ENCODE measurements at regions not wholly inside any gene's neighbourhood (a gene's known extent, or its start where the extent isn't known, plus 50 kb on each side); places are given as distances from the start of the nearest gene placed in this dataset.
"Not testable (repeated sequence)": the region's sequence is repeated elsewhere in the genome, so short reads cannot be mapped to it uniquely, and the experiment has no call there.

DNA sequence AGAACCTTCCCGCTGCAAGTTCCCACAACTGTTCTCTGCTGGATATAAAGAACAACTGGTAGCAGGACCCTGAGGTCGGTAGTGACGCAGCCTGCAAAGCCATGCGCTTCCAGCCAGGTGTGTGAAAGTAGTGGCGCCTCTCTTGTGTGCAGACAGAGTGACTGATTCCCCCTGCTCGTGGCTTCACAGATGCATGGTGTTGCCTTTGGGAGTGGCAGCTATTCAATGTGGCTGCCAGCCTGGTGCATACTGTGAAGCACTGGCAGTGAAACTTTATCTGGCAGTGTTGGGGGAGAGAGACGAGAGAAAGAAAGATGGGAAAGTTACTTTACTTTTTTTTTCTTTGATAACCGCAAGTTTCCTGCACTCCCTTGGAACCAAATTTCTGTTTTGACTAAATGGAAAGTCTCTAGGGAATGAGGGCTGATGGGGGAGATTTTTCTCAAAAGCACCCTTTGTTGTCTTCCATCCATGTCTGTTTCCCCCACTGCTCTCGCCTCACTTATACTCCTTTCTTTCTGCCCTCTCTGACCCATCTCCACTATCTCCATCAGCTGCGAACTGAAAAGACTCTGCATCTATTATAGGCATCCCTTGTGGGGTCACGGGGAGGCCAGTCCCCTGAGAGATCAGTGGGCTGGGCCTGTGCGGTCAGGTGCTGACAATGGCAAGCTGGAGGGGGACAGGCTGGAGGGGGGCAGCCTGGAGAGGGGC lies 90.0 kb upstream of the TNP1 start:
- no peak for DNase-seq

DNA sequence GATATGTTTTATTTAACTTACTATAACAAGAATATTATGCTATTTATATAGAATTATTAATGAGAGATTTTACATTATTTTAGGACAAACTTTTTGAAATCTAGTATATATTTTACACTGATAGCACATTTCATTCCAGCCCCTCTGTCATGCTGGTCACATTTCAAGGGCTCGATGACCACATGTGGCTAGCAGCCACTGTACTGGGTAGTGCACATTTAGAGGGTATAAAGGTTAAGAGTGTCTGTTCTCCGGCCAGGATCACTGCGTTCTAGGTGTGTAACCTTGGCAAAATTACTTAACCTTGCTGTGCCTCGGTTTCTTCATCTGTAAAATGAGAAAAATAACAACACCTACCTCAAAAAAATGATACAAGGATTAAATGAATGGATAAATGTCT lies 87.2 kb upstream of the TNP1 start:
- no peak for DNase-seq

DNA sequence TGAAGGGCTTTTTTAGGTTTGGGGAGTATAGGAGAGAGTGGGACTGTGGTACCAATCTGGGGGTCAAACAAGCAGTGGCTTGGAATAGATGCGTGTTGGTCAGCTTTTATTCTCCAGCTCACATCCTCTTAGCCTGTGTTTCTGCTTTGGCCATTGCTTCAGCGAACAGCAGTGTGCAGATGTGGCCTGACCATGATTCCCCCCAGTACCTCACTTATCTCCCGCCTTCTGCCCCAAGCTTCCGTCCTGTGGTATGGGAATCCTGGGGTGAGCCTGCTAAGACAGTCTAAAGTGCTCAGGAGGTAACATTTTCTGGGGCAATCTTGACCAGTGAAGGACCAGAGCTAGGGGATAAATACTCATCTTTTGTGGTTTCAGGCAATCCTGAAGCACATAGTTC lies 84.9 kb upstream of the TNP1 start:
- DNase-seq = no peak

DNA sequence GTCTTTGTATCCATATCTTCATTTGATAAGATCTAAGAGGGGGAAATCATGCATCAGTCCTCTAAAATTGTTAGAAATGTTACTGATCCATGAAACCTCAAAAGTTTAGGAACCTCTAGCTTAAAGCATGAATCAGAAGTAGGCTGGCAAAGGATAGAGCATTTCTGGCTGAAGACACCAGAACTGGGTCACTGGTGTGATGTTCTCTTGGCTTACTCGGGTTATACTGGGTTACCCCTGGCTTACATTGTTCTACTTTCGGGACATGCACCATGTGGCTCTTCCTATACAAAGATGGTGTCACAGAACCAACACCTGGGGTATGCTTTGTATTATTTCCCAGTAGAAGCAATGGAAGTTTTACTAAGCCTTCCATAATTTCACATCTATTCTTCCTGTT lies 83.2 kb upstream of the TNP1 start:
- DNase-seq = no peak

DNA sequence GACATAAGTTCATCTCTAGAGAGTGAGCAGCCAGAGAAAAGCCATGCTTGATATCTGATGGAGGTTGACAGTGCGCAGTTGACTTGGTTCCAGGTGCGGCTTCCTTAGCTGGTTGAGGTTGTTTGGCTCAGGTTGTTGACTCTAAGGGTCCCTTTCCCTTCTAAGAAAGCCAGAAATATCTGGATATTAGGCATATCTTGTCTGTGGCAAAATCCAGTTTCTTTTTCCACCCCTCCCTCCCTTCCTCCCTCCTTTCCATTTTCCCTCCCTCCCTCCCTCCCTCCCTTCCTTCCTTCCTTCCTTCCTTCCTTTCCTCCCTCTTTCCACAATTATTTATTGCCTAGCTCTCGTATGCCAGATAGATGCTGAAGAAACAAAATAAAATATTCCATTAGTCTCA lies 82.6 kb upstream of the TNP1 start:
- no peak for DNase-seq

DNA sequence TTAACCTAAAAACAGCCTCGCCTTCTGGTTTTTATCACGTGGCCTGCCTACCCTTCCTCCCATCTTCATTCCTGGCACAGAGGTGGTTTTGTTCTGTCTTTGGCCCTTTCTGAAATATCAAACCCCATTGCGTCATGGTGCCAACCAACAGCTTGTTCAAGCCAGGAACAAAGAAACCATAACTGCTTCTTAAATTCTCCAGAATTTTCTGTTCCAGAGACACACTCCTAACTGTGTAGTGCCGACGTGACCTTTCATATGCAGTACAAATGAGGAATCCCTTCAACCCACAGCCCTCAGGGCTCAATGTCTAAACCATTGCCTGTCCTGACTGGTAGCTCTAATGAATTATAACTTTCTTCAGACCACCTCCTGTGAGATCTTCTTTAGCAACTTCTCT lies 82.2 kb upstream of the TNP1 start:
- no peak for DNase-seq

DNA sequence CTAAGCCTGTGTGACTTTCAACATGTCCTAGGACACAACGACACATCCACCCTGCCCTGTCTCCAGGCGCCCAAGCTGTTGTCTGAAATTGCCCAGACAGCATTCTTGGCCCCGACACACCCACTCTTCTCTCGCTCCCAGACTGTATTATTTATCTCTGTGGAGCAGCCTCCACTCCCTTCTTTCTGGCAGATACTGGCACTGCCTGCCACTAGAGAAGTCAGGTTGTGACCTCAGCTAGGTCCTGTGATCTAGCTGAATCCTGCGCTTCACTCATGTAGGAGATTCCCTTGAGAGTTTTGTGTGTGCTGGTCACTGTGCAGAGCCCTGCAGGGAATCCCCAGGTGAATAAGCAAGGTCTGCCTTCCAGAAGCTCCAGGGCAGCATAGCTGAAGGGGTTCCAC lies 77.1 kb upstream of the TNP1 start:
- DNase-seq = no peak

DNA sequence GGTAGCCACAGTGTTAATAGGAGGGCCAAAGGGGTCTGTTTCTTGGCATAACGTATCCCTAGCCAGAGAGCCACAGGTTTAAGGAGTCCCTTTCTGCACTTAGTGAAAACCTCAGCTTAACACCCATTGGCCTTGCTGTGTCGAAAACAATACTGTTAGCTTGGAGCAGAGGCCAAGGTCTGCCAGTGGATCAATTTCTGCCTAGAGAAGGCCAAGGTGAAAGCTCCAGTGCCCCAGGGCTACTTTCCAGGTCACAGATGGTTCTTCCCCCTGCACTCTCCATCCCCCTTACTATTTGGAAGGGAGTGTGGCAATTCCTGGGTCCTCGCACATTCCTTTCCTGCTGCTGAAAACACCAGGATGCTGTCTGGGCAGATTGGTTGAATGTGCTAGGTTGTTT lies 74.8 kb upstream of the TNP1 start:
- DNase-seq = no peak

DNA sequence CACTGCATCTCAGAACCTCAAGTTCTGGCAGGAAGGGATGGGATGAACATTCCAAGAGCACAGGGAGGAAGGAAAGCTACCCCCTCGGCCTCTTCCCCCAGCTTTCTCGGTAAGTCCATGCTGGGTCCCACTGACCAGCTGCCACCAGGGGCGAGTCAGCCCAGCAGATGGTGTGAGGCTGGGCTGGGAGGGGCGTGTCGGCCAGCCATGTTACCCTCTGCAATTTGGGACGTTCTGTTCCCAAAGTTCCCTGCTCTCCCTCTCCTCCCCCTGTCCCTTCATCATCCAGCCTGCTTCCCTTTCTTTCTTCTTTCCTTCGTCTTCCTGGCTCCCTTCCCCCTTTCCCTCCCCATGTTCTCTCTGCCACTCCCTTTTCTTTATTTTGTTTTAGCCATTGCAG lies 74.3 kb upstream of the TNP1 start:
- DNase-seq = no peak

DNA sequence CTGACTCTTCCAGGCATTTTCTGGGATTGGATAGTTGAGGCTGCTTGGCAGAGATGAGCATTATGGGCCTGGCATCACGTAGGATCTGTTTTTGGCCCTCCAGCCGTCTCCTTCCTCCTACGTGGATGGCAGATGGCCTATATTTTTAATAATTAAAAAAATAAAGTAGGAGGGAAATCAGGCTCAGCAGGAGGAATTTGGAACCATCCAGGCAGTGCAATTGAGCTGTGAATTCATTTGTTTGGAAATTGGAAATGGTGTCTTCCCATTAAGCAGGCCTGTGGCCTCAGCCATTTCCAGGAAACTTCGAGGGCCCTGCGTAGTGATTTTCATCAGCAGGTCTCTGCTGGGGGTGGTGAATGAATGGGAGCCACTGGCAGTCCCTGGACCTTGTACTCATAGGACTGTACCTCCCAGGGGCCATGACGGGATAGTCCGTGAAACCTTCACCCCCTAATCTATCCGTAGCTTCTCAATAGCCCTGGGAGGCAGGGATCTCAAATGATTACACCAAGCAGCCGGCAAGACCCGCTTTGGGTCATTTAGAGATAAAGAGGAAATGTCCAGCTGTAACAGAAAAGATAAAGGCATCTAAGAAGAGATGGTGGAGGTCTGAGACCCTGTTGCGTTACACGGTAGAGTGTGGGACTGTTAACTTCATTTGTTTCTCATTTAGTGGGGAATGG lies 73.1 kb upstream of the TNP1 start:
- no peak for DNase-seq

DNA sequence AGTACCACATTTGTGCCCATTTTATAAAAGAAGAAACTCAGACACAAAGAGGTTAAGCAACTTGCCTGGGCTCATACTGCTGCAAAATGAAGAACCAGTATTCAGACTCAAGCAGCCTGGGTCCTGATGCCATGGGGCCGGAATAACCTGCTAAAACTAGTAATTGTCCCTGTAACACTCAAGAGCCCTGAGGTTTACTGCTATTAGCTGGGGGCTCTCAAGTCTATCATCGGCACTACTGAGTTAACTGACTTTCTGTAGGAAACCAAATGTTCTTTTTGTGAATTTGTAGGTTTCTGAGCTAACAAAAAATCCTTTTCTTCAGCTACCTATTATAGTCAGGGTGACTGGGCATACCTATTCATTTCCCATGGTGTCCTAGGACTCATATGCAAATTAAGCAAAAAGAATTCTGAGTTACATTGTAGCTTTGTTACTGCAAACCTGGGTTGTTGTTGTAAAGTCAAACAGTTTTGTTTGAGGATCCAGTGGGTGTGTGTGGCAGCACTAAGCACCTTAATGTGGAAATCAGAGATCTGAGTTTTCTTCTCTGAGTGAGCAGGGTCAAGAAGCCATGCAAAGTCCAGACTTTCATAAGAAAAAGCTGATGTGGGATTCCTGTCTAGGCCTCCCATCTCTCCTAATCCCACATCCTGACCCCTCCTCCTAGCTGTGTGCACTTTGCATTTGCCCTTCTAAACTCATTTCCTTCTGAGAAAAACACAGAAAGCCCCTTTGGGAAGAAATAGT lies 72.4 kb upstream of the TNP1 start:
- DNase-seq = no peak

DNA sequence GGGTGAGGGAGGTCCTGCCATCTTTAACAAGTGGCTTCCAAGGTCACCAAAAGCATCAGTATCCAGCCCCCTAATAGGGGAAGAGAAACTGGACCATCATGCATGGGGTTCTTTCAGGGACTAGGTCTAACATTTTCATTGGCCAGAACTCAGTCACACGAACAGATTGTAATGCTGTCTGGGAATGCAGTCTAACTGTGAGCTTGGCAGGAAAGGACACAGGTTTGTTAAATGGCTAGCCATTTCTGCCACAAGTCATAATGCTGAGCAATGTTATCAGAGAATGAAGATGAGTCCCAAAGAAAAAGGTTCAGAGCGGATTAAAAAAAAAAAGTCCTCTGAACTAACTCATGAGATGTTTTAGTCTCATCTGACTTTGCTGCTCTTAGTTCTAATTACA lies 70.9 kb upstream of the TNP1 start:
- no peak for DNase-seq

DNA sequence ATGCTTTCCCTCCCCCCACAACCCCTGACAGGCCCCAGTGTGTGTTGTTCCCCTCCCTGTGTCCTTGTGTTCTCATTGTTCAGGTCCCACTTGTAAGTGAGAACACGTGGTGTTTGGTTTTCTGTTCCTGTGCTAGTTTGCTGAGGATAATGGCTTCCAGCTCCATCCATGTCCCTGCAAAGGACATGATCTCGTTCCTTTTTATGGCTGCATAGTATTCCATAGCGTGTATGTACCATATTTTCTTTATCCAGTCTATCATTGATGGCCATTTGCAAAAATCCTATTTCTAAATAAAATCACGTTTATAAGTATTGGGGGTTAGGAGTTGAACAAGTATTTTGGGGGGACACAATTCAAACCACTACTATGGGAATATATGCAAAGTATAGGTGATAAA lies 69.5 kb upstream of the TNP1 start:
- DNase-seq = not testable (repeated sequence)

DNA sequence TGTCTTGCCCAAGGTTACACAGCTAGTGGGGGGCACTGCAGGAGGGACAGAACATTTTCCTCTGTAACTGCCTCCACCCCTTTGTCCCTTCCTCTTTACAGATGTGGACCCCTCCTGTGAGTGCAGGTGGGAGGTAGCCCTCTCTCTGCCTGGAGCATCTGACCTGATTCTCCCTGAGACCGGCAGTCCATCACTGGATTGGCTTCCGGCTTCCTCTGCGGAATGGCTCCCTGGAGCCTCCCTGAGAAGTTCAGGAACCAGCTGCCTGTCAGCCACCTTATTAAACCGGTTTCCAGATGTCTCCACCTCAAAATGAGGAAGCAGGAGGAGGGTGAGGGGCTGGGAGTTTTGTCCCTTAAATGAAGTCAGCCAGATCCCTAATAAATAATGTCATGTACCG lies 67.3 kb upstream of the TNP1 start:
- no peak for DNase-seq

DNA sequence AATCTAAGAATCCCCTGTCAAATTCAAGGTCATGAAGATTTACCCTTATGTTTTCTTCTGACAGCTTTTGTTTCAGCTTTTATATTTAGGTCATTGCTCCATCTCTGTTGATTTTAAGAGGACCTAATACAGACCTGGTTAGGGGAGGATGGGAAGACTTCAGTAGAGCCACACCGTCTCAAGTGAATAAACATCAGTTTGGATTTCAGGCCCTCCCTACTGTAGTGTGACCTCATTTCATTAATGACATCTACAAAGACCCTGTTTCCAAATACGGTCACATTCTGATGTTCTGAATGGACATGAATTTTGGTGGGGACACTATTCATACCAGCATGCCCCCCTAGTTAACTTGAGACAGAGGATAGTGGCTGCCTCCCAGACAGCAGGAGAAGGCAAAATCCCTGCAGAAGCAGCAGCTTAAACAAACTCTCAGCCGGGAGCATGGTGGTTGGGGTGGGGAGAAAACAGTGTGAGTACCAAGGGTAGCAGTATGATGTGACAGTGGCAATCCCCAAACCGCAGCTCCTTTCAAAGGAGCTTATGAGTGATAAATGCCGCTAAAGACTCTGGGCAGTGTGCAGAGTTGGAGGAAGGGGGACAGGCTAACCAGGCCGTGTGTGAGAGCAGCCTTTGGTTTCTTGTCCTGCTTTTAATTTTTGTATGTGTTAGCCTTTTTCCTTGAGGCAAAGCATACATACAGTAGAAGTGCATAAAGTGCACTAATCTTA lies 65.9 kb upstream of the TNP1 start:
- no peak for DNase-seq

DNA sequence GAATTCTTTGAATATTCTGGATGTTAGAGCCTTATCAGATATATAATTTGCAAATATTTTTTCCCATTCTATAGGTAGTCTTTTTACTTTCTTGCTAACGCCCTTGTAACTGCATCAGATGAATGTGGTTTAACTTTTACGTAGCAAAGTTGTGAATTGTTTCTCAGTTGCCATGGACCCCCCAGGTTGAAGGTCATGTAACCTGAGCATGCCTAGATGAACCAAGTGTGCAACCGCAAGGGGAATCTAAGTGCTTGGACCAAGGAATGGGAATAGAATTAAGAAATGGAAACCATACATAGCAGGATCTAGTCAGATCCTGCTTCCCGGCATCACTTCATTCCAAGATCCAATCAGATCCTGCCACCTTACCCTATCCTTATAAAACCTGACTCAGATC lies 65.1 kb upstream of the TNP1 start:
- DNase-seq = no peak

DNA sequence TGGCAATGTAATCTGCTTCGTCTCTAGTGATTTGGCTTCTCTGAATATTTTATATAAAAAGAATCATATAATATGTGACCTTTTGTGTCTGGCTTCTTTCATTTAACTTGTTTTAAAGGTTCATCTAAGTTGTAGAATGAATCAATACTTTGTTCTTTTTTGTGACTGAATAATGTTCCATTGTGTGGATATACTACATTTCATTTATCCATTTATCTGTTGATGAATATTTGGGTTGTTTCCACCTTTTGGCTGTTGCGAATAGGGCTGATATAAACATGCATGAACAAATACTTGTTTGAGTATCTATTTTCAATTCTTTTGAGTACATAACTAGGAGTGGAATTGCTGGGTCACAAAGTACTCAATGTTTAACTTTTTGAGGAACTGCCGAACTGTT lies 63.8 kb upstream of the TNP1 start:
- DNase-seq = no peak

DNA sequence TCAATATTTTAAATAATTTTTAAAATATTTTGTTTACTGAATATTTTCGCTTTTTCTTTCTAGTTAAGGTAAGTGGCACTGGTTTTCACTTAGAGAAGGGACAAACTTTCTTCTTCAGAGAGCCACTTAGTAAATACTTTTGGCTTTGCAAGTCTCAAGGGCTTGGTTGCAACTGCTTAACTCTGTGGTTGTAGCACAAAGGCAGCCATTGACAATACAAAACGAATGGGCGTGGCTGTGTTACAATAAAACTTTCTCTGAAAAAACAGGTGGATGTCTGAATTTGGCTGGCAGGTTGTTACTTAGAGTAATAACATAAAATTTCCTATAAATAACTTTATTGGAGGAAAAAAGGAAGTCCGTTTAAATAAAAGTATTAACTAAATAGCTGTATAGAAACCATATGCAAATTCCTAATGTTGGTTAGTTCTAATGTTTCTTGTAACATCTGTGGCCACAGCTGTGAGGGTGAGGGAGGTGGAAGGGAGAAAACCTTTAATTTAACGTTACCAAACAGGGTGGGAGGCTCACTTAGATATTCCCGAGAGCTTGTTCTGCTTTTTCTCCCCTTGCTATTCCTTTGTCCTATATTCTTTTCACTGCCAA lies 62.4 kb upstream of the TNP1 start:
- DNase-seq = no peak

DNA sequence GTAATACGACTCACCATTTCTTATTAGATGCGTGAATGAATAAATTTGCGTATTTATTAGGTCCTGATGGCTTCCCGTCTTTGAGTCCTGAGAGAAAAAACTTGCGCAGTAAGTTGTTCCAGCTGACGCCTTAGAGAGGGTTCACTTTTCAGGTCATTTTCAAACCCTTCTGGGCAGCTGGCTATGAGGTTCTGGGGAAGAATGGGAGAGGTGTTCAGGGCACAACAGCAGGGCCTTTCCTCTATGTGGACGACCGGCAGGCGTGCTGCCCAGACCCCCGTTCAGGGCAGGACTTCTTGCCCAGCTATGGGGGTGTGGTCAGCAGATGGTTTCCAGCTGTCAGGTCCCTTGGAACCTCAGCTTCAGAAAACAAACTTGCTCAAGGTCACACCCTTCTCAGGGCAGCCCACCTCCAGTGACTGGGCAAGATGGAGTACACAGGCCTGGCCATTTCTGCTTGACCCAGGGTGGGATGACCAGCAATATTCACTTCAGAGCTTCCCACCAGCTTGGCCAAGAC lies 61.1 kb upstream of the TNP1 start:
- no peak for DNase-seq

DNA sequence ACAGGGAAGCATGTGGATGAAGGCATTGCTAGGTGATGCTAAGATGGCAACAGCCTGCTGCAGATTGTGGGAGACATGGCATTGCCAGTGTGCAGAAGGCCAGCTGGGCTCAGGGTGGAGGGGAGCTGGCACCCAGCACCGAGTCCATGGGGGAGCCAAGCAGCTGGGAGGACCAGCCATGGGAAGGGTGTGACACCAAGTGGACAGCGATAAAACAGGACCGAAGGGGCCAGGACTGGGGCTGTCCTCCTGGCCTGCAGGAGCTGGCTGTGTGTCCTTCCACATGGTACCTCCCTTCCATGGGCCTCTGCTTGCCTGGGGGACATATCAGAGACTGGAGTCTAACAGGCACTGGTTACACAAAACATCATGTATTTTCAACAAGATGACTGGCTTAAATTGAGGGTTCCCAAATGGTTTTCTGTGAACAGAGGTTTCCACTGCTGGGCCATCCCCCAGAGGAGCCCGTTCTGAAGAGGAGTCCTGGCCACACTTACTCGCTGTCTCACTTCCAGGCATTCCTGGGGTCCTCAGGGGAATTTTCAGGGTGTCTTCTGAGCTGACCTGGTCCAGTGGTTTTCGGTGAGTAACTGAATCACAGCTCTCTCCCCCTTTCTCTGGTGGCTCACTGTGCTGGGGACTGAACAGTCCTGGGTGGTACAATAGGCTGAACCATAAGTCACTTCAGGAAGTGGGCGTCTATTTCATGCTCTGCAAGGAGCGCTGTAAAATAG lies 60.4 kb upstream of the TNP1 start:
- DNase-seq = no peak

DNA sequence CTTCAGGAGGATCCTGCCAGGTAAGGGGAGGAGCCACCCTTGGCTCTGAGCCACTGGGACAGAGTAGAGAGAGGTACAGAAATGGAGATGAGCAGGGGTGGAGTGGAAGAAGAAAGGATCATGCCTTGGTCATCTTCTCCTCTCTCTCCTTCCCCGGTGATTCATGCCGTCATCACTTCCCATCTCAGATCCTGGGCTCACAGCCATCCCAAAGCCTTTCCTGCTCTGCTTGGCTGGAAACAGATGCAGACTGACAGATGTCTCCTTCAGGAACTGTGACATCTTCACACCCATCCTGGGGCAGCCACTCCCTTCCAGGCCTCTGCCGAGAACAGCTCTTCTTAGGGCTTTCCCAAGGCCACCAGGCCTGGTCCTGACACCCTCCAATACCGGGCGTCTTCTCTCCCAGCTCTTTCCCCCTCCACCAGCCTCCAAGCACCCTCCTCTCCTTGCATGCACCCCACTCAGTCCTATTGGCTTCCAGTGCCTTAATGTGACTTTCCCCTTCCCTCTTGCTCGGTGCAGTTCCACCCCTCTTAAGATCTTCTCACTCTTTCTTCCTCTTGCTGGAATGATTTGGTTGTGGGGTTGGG lies 58.3 kb upstream of the TNP1 start:
- no peak for DNase-seq
